CD4-positive, alpha-beta T cell treated with Interleukin-12 subunit alpha and Interleukin-12 subunit beta, for 1 hour (primary cell): ENCODE measurements at regions not wholly inside any gene's neighbourhood (a gene's known extent, or its start where the extent isn't known, plus 50 kb on each side); places are given as distances from the start of the nearest gene placed in this dataset.
"Not testable (repeated sequence)": the region's sequence is repeated elsewhere in the genome, so short reads cannot be mapped to it uniquely, and the experiment has no call there.

Source experiments
- DNase-seq: peaks from one replicate; pipeline ENCODE4 v3.0.0-alpha.2; 2020

GRCh38 chr14:106722813-106723687 lies 1196.7 kb downstream of the TMEM121 start:
- not testable (repeated sequence) for DNase-seq

- DNase-seq: peak; percentile 40
Measured at GRCh38 chr14:106727962-106728361, 1201.6 kb downstream of the TMEM121 start.

- DNase-seq: no peak
Measured at GRCh38 chr14:106728611-106729010, 1202.2 kb downstream of the TMEM121 start.

- DNase-seq: no peak
Measured at GRCh38 chr14:106729551-106729950, 1203.2 kb downstream of the TMEM121 start.

- no peak for DNase-seq
Measured at GRCh38 chr14:106733771-106734170, 1207.4 kb downstream of the TMEM121 start.

- DNase-seq: peak; percentile 37
Measured at GRCh38 chr14:106737021-106737420, 1210.6 kb downstream of the TMEM121 start.

- peak; percentile 39 for DNase-seq
Measured at GRCh38 chr14:106738075-106738474, 1211.7 kb downstream of the TMEM121 start.

GRCh38 chr14:106738598-106739258 lies 1212.3 kb downstream of the TMEM121 start:
- not testable (repeated sequence) for DNase-seq

GRCh38 chr14:106741086-106741827 lies 1214.9 kb downstream of the TMEM121 start:
- DNase-seq: peak; percentile 84

GRCh38 chr14:106745016-106745767 lies 1218.8 kb downstream of the TMEM121 start:
- peak; percentile 33 for DNase-seq

GRCh38 chr14:106750089-106750488 lies 1223.7 kb downstream of the TMEM121 start:
- not testable (repeated sequence) for DNase-seq

GRCh38 chr14:106753751-106754150 lies 1227.4 kb downstream of the TMEM121 start:
- not testable (repeated sequence) for DNase-seq

- not testable (repeated sequence) for DNase-seq
Measured at GRCh38 chr14:106757444-106757843, 1231.1 kb downstream of the TMEM121 start.

- DNase-seq: peak; percentile 27
Measured at GRCh38 chr14:106761886-106762816, 1235.8 kb downstream of the TMEM121 start.

- DNase-seq: peak; percentile 51
Measured at GRCh38 chr14:106764968-106765369, 1238.6 kb downstream of the TMEM121 start.

GRCh38 chr14:106766145-106766544 lies 1239.8 kb downstream of the TMEM121 start:
- DNase-seq: no peak

- DNase-seq: peak; percentile 61
Measured at GRCh38 chr14:106766551-106767277, 1240.3 kb downstream of the TMEM121 start.

GRCh38 chr14:106768230-106768629 lies 1241.8 kb downstream of the TMEM121 start:
- DNase-seq: not testable (repeated sequence)

- DNase-seq: not testable (repeated sequence)
Measured at GRCh38 chr14:106768972-106769700, 1242.8 kb downstream of the TMEM121 start.

- peak; percentile 27 for DNase-seq
Measured at GRCh38 chr14:106770158-106770672, 1243.8 kb downstream of the TMEM121 start.
